ENCODE measurements at regions not wholly inside any gene's neighbourhood (a gene's known extent, or its start where the extent isn't known, plus 50 kb on each side); places are given as distances from the start of the nearest gene placed in this dataset.
"Not testable (repeated sequence)": the region's sequence is repeated elsewhere in the genome, so short reads cannot be mapped to it uniquely, and the experiment has no call there.

DNA sequence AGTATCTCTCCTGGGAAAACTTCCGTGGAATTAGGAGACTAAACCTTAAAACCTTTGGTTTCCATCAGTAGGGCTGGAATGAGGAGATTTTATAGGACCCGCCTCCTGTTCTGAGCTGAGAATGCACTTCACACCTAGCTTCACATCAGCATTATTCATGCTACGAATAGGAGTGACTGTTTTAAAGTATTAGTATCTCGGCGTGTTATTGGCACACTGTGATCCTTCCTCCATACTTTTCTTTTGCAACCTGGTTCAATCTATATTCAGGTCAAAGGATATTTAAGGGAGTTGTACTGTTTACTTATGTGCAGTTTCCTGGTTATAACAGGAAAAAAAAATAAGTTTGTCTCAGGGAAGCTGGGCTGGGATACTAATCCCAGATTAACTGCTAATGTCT lies 73.6 kb upstream of the PDPR start:
- H3K4me1 ChIP-seq (ENCODE audit: control insufficient read depth in 1 of 2, insufficient read depth in 2 of 2, low read length in 2 of 2); H3K9me3 Mint-ChIP-seq; H3K4me2 ChIP-seq (replicated peaks; ENCODE audit: extremely low read depth, low read length, poor library complexity, severe bottlenecking); H3K4me3 Mint-ChIP-seq; DNase-seq; H3K27ac ChIP-seq (ENCODE audit: low read depth in 1 of 2, low read length in 2 of 2); H3K79me2 ChIP-seq (ENCODE audit: insufficient read depth, low read length); H3K4me1 Mint-ChIP-seq; H4K20me1 ChIP-seq (ENCODE audit: insufficient read depth, low read length); H3K9ac ChIP-seq (ENCODE audit: insufficient read depth, low read length, poor library complexity, severe bottlenecking); H2AFZ ChIP-seq (ENCODE audit: insufficient read depth, low read depth, low read length, poor library complexity, severe bottlenecking); H3K9me3 ChIP-seq (replicated peaks in 1 of 2; ENCODE audit: control insufficient read depth in 1 of 2, insufficient read depth in 1 of 2, low read length in 2 of 2); H3K27me3 ChIP-seq (ENCODE audit: control insufficient read depth in 2 of 2, insufficient read depth in 2 of 2, low read length in 2 of 2); H3K4me3 ChIP-seq (replicated peaks in 1 of 3; ENCODE audit: low read depth in 2 of 3, low read length in 3 of 3); H3K27me3 Mint-ChIP-seq (ENCODE audit: low read depth in 3 of 3); intact Hi-C loops (cut with micrococcal nuclease): not testable (repeated sequence)
- no CpG with 5 or more reads among the region's 5 CpGs for WGBS (ENCODE audit: insufficient coverage)
- Mint-ChIP-seq H3K27ac (peak overlapping the region in 1 of 7 donors; percentile 47), H3K36me3 (peaks cover 33 to 40% of the 10 kb centered on the region in 2 donors)
- peaks cover 10 to 13% of the 10 kb centered on the region in 2 donors for H3K36me3 ChIP-seq (replicated peaks in 1 of 2; ENCODE audit: control insufficient read depth in 1 of 2, insufficient read depth in 2 of 2, low read length in 2 of 2)

DNA sequence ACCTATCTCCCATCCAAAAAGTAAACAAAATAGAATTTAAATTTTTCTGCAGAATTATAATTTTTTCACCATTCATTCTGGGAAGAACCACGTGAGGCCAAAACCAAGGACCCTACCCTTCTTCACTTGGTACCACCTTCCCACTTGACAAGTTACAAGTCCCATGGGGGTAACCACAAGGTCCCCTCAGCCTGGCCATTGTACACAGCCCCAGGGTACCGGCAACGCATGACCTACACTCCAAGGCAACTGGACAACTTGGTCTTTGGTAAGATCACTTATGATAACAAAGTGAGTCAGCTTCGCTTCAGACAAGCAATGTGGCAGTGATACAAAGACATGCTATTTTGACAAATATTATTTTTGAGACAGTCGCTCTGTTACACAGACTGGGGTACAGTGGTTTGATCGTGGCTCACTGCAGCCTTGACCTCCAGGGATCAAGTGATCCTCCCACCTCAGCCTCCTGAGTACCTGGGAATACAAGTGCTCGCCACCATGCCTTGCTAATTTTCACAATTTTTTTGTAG lies 70.5 kb upstream of the PDPR start:
- not testable (repeated sequence) for H3K4me2 ChIP-seq (replicated peaks; ENCODE audit: extremely low read depth, low read length, poor library complexity, severe bottlenecking)

DNA sequence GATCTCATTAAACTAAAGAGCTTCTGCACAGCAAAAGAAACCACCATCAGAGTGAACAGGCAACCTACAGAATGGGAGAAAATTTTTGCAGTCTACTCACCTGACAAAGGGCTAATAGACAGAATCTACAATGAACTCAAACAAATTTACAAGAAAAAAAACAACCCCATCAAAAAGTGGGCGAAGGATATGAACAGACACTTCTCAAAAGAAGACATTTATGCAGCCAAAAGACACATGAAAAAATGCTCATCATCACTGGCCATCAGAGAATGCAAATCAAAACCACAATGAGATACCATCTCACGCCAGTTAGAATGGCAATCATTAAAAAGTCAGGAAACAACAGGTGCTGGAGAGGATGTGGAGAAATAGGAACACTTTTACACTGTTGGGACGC lies 67.6 kb upstream of the PDPR start:
- H2AFZ ChIP-seq (ENCODE audit: insufficient read depth, low read depth, low read length, poor library complexity, severe bottlenecking); H3K9ac ChIP-seq (ENCODE audit: insufficient read depth, low read length, poor library complexity, severe bottlenecking); H3K4me1 Mint-ChIP-seq; intact Hi-C loops (cut with micrococcal nuclease); H3K4me3 Mint-ChIP-seq; H3K36me3 ChIP-seq (replicated peaks in 1 of 2; ENCODE audit: control insufficient read depth in 1 of 2, insufficient read depth in 2 of 2, low read length in 2 of 2); H3K27me3 ChIP-seq (ENCODE audit: control insufficient read depth in 2 of 2, insufficient read depth in 2 of 2, low read length in 2 of 2); H3K4me2 ChIP-seq (replicated peaks; ENCODE audit: extremely low read depth, low read length, poor library complexity, severe bottlenecking); DNase-seq; H3K9me3 ChIP-seq (replicated peaks in 1 of 2; ENCODE audit: control insufficient read depth in 1 of 2, insufficient read depth in 1 of 2, low read length in 2 of 2); H3K27ac ChIP-seq (ENCODE audit: low read depth in 1 of 2, low read length in 2 of 2); H3K9me3 Mint-ChIP-seq; H3K79me2 ChIP-seq (ENCODE audit: insufficient read depth, low read length); H3K27me3 Mint-ChIP-seq (ENCODE audit: low read depth in 3 of 3); H3K4me1 ChIP-seq (ENCODE audit: control insufficient read depth in 1 of 2, insufficient read depth in 2 of 2, low read length in 2 of 2); H3K4me3 ChIP-seq (replicated peaks in 1 of 3; ENCODE audit: low read depth in 2 of 3, low read length in 3 of 3); H3K27ac Mint-ChIP-seq: not testable (repeated sequence)
- WGBS (ENCODE audit: insufficient coverage), result no CpG with 5 or more reads among the region's 3 CpGs
- H3K36me3 Mint-ChIP-seq, result peaks cover 8 to 12% of the 10 kb centered on the region in 2 donors
- H4K20me1 ChIP-seq (ENCODE audit: insufficient read depth, low read length), result peaks cover 14% of the 10 kb centered on the region

More for the DNA sequence above, 70.5 kb upstream of the PDPR start:
- intact Hi-C loops (cut with micrococcal nuclease); H3K4me1 Mint-ChIP-seq; H3K79me2 ChIP-seq (ENCODE audit: insufficient read depth, low read length); H3K4me1 ChIP-seq (ENCODE audit: control insufficient read depth in 1 of 2, insufficient read depth in 2 of 2, low read length in 2 of 2); H3K9me3 ChIP-seq (replicated peaks in 1 of 2; ENCODE audit: control insufficient read depth in 1 of 2, insufficient read depth in 1 of 2, low read length in 2 of 2); H3K9ac ChIP-seq (ENCODE audit: insufficient read depth, low read length, poor library complexity, severe bottlenecking); H2AFZ ChIP-seq (ENCODE audit: insufficient read depth, low read depth, low read length, poor library complexity, severe bottlenecking); DNase-seq; H3K27me3 Mint-ChIP-seq (ENCODE audit: low read depth in 3 of 3); H3K9me3 Mint-ChIP-seq; H3K27me3 ChIP-seq (ENCODE audit: control insufficient read depth in 2 of 2, insufficient read depth in 2 of 2, low read length in 2 of 2); H3K27ac ChIP-seq (ENCODE audit: low read depth in 1 of 2, low read length in 2 of 2); H4K20me1 ChIP-seq (ENCODE audit: insufficient read depth, low read length); H3K27ac Mint-ChIP-seq; H3K4me3 ChIP-seq (replicated peaks in 1 of 3; ENCODE audit: low read depth in 2 of 3, low read length in 3 of 3); H3K4me3 Mint-ChIP-seq; H3K36me3 ChIP-seq (replicated peaks in 1 of 2; ENCODE audit: control insufficient read depth in 1 of 2, insufficient read depth in 2 of 2, low read length in 2 of 2): not testable (repeated sequence)
- H3K36me3 Mint-ChIP-seq, result peaks cover 20 to 26% of the 10 kb centered on the region in 2 donors
- 100% methylated on average over 3 of the region's 7 CpGs for WGBS (ENCODE audit: insufficient coverage)

DNA sequence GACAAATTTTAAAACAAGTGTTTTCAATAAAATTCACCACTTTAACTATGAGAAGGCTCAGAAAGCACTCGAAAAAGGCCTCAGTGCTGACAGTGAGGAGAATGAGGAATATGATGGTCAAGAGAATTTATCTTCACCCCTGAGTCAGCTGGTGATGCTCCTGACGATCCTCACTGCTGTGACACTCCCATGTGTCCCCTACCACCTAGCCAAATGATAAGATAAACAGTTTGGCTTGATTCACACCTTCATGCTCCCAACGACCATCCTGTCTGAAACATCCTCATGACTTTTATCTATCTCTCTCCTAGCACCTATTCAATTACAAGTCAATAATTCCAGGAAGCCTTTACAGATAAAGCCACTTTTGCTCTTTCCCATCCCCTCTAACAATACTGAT lies 66.0 kb upstream of the PDPR start:
- H3K9ac ChIP-seq (ENCODE audit: insufficient read depth, low read length, poor library complexity, severe bottlenecking); H2AFZ ChIP-seq (ENCODE audit: insufficient read depth, low read depth, low read length, poor library complexity, severe bottlenecking); H3K27me3 Mint-ChIP-seq (ENCODE audit: low read depth in 3 of 3); DNase-seq; H3K27me3 ChIP-seq (ENCODE audit: control insufficient read depth in 2 of 2, insufficient read depth in 2 of 2, low read length in 2 of 2); H3K4me1 ChIP-seq (ENCODE audit: control insufficient read depth in 1 of 2, insufficient read depth in 2 of 2, low read length in 2 of 2); H3K4me3 Mint-ChIP-seq; H3K36me3 Mint-ChIP-seq; H3K79me2 ChIP-seq (ENCODE audit: insufficient read depth, low read length); H3K4me1 Mint-ChIP-seq; H3K4me3 ChIP-seq (replicated peaks in 1 of 3; ENCODE audit: low read depth in 2 of 3, low read length in 3 of 3); H3K4me2 ChIP-seq (replicated peaks; ENCODE audit: extremely low read depth, low read length, poor library complexity, severe bottlenecking); H3K27ac Mint-ChIP-seq; H3K9me3 Mint-ChIP-seq; H3K36me3 ChIP-seq (replicated peaks in 1 of 2; ENCODE audit: control insufficient read depth in 1 of 2, insufficient read depth in 2 of 2, low read length in 2 of 2); H3K27ac ChIP-seq (ENCODE audit: low read depth in 1 of 2, low read length in 2 of 2); H3K9me3 ChIP-seq (replicated peaks in 1 of 2; ENCODE audit: control insufficient read depth in 1 of 2, insufficient read depth in 1 of 2, low read length in 2 of 2); intact Hi-C loops (cut with micrococcal nuclease): not testable (repeated sequence)
- peaks cover 15% of the 10 kb centered on the region for H4K20me1 ChIP-seq (ENCODE audit: insufficient read depth, low read length)
- 96% methylated on average over 2 of the region's 3 CpGs for WGBS (ENCODE audit: insufficient coverage)
